ENCODE measurements at regions not wholly inside any gene's neighbourhood (a gene's known extent, or its start where the extent isn't known, plus 50 kb on each side); places are given as distances from the start of the nearest gene placed in this dataset.
"Not testable (repeated sequence)": the region's sequence is repeated elsewhere in the genome, so short reads cannot be mapped to it uniquely, and the experiment has no call there.

GRCh38 chr6:11445146-11445545 lies 92.4 kb upstream of the TMEM170B start:
- Mint-ChIP-seq H3K4me3 (ENCODE audit: unreplicated experiment) (no peak overlapping the region), H3K4me1 (ENCODE audit: insufficient read depth, unreplicated experiment) (no peaks in the 10 kb centered on the region), H3K27me3 (ENCODE audit: insufficient read depth, unreplicated experiment) (no peaks in the 10 kb centered on the region), H3K9me3 (ENCODE audit: unreplicated experiment) (peaks cover 20% of the 10 kb centered on the region), H3K27ac (ENCODE audit: low read depth, unreplicated experiment) (no peak overlapping the region), H3K36me3 (ENCODE audit: insufficient read depth, unreplicated experiment) (peaks cover 6% of the 10 kb centered on the region)
- ChIA-PET CTCF (interaction anchor here (0.6 kb wide), 1 partner anchor 51 kb away, joined by 3 read pairs; no protein-coding TSS in a partner anchor), POLR2A (no interaction called here)
- no peak for DNase-seq (ENCODE audit: unreplicated experiment)
- no TSS peak for BruUV-seq (replicated peaks)
- intact Hi-C loops (cut with micrococcal nuclease), result no loop called here
- TF ChIP-seq CTCF (IDR thresholded peaks at IDR 0.05; ENCODE audit: unreplicated experiment), result no peak

GRCh38 chr6:11443125-11443524 lies 94.4 kb upstream of the TMEM170B start:
- POLR2A ChIA-PET, result interaction anchor here (0.6 kb wide), 1 partner anchor 22 kb away, joined by 4 read pairs; no protein-coding TSS in a partner anchor
- BruUV-seq (replicated peaks); H3K4me3 Mint-ChIP-seq (ENCODE audit: unreplicated experiment); DNase-seq (ENCODE audit: unreplicated experiment); H3K27ac Mint-ChIP-seq (ENCODE audit: low read depth, unreplicated experiment); H3K36me3 Mint-ChIP-seq (ENCODE audit: insufficient read depth, unreplicated experiment); CTCF ChIA-PET; H3K4me1 Mint-ChIP-seq (ENCODE audit: insufficient read depth, unreplicated experiment); H3K27me3 Mint-ChIP-seq (ENCODE audit: insufficient read depth, unreplicated experiment); intact Hi-C loops (cut with micrococcal nuclease): not testable (repeated sequence)
- H3K9me3 Mint-ChIP-seq (ENCODE audit: unreplicated experiment), result peaks cover 13% of the 10 kb centered on the region

GRCh38 chr6:11442495-11442894 lies 95.1 kb upstream of the TMEM170B start:
- ChIA-PET CTCF (interaction anchor here (0.7 kb wide), 1 partner anchor 220 kb away, joined by 3 read pairs; no protein-coding TSS in a partner anchor), POLR2A (interaction anchor here (0.6 kb wide), 1 partner anchor 21 kb away, joined by 4 read pairs; no protein-coding TSS in a partner anchor)
- no peak for DNase-seq (ENCODE audit: unreplicated experiment)
- Mint-ChIP-seq H3K4me3 (ENCODE audit: unreplicated experiment) (no peak overlapping the region), H3K36me3 (ENCODE audit: insufficient read depth, unreplicated experiment) (peaks cover 6% of the 10 kb centered on the region), H3K9me3 (ENCODE audit: unreplicated experiment) (peaks cover 12% of the 10 kb centered on the region), H3K27ac (ENCODE audit: low read depth, unreplicated experiment) (no peak overlapping the region), H3K27me3 (ENCODE audit: insufficient read depth, unreplicated experiment) (no peaks in the 10 kb centered on the region), H3K4me1 (ENCODE audit: insufficient read depth, unreplicated experiment) (peaks cover 9% of the 10 kb centered on the region)
- intact Hi-C loops (cut with micrococcal nuclease), result no loop called here
- BruUV-seq (replicated peaks), result no TSS peak
- no peak for TF ChIP-seq CTCF (IDR thresholded peaks at IDR 0.05; ENCODE audit: unreplicated experiment)

- no TSS peak for BruUV-seq (replicated peaks)
- POLR2A ChIA-PET, result no interaction called here
- Mint-ChIP-seq H3K9me3 (ENCODE audit: unreplicated experiment) (peaks cover 5% of the 10 kb centered on the region), H3K4me1 (ENCODE audit: insufficient read depth, unreplicated experiment) (peaks cover 18% of the 10 kb centered on the region), H3K36me3 (ENCODE audit: insufficient read depth, unreplicated experiment) (peaks cover 6% of the 10 kb centered on the region), H3K4me3 (ENCODE audit: unreplicated experiment) (no peak overlapping the region), H3K27me3 (ENCODE audit: insufficient read depth, unreplicated experiment) (no peaks in the 10 kb centered on the region), H3K27ac (ENCODE audit: low read depth, unreplicated experiment) (no peak overlapping the region)
- no peak for DNase-seq (ENCODE audit: unreplicated experiment)
- CTCF ChIA-PET, result no interaction called here
- intact Hi-C loops (cut with micrococcal nuclease), result no loop called here
- no peak for TF ChIP-seq CTCF (IDR thresholded peaks at IDR 0.05; ENCODE audit: unreplicated experiment)
These were observed 97.7 kb upstream of the TMEM170B start for GRCh38 chr6:11439876-11440275.

GRCh38 chr6:11439017-11439420 lies 98.5 kb upstream of the TMEM170B start:
- no TSS peak for BruUV-seq (replicated peaks)
- no peaks in the 10 kb centered on the region for H3K36me3 Mint-ChIP-seq (ENCODE audit: insufficient read depth, unreplicated experiment)
- no peaks in the 10 kb centered on the region for H3K9me3 Mint-ChIP-seq (ENCODE audit: unreplicated experiment)
- no peak for TF ChIP-seq CTCF (IDR thresholded peaks at IDR 0.05; ENCODE audit: unreplicated experiment)
- intact Hi-C loops (cut with micrococcal nuclease), result no loop called here
- H3K4me3 Mint-ChIP-seq (ENCODE audit: unreplicated experiment), result no peak overlapping the region
- CTCF ChIA-PET, result no interaction called here
- no peaks in the 10 kb centered on the region for H3K27me3 Mint-ChIP-seq (ENCODE audit: insufficient read depth, unreplicated experiment)
- H3K27ac Mint-ChIP-seq (ENCODE audit: low read depth, unreplicated experiment), result no peak overlapping the region
- POLR2A ChIA-PET, result interaction anchor here (0.7 to 1.2 kb wide), 2 partner anchors 10 to 346 kb away, joined by 3 to 4 read pairs; partner anchors contain the start of gene SMIM13
- DNase-seq (ENCODE audit: unreplicated experiment), result peak; percentile 34
- peaks cover 22% of the 10 kb centered on the region for H3K4me1 Mint-ChIP-seq (ENCODE audit: insufficient read depth, unreplicated experiment)
